Thoracic aorta (tissue), 2 donors: ENCODE measurements at regions not wholly inside any gene's neighbourhood (a gene's known extent, or its start where the extent isn't known, plus 50 kb on each side); places are given as distances from the start of the nearest gene placed in this dataset.
"Not testable (repeated sequence)": the region's sequence is repeated elsewhere in the genome, so short reads cannot be mapped to it uniquely, and the experiment has no call there.

Experiments
- ATAC-seq: fragments of 150-250 bp; one replicate; pipeline ENCODE4 v1.8.0; 2017; ENCODE audit warnings: low read depth; ENCODE audit not compliant: insufficient number of reproducible peaks, low FRiP score
- DNase-seq: peaks from one replicate; pipeline ENCODE4 v3.0.0-alpha.2; 2020; ENCODE audit warnings: low spot score
- H3K27ac ChIP-seq, 2 donors: fragments of 200-600 bp; sonication (generic); 1 replicate in 1 of 2; 2 replicates in 1 of 2; pipeline ENCODE4 v1.5.1; 2016; ENCODE audit warnings: mild to moderate bottlenecking in 2 of 2, moderate library complexity in 2 of 2
- H3K27me3 ChIP-seq: fragments of 200-600 bp; sonication (generic); replicated peaks from 2 replicates; pipeline ENCODE4 v1.6.0; 2016; ENCODE audit warnings: mild to moderate bottlenecking; ENCODE audit not compliant: insufficient read depth
- H3K36me3 ChIP-seq: fragments of 200-600 bp; sonication (generic); one replicate; pipeline ENCODE4 v1.5.1; 2016
- H3K4me1 ChIP-seq, 2 donors: fragments of 200-600 bp; sonication (generic); 1 replicate in 1 of 2; 2 replicates in 1 of 2; pipeline versions ENCODE4 v1.5.1 to v1.6.0; 2016; ENCODE audit warnings: low read depth in 2 of 2, mild to moderate bottlenecking in 1 of 2; ENCODE audit not compliant: control insufficient read depth in 1 of 2
- H3K4me3 ChIP-seq: fragments of 200-600 bp; sonication (generic); 2 replicates; pipeline ENCODE4 v1.5.1; 2016; ENCODE audit warnings: mild to moderate bottlenecking
- H3K9me3 ChIP-seq: fragments of 200-600 bp; sonication (generic); 2 replicates; pipeline ENCODE4 v1.5.1; 2016
- TF ChIP-seq, protein P1 (sequence below): fragments of 200-600 bp; sonication (generic); IDR thresholded peaks from one replicate; pipeline ENCODE4 v1.5.1; 2019; ENCODE audit warnings: antibody characterized with exemption

GRCh38 chr20:30503992-30504570 lies 753.4 kb upstream of the DEFB115 start:
- TF ChIP-seq, protein P1, sequence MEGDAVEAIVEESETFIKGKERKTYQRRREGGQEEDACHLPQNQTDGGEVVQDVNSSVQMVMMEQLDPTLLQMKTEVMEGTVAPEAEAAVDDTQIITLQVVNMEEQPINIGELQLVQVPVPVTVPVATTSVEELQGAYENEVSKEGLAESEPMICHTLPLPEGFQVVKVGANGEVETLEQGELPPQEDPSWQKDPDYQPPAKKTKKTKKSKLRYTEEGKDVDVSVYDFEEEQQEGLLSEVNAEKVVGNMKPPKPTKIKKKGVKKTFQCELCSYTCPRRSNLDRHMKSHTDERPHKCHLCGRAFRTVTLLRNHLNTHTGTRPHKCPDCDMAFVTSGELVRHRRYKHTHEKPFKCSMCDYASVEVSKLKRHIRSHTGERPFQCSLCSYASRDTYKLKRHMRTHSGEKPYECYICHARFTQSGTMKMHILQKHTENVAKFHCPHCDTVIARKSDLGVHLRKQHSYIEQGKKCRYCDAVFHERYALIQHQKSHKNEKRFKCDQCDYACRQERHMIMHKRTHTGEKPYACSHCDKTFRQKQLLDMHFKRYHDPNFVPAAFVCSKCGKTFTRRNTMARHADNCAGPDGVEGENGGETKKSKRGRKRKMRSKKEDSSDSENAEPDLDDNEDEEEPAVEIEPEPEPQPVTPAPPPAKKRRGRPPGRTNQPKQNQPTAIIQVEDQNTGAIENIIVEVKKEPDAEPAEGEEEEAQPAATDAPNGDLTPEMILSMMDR: no peak
- Histone ChIP-seq H3K9me3 (no peaks in the 10 kb centered on the region), H3K27me3 (no peaks in the 10 kb centered on the region), H3K27ac (no peak overlapping the region), H3K4me1 (no peaks in the 10 kb centered on the region), H3K36me3 (no peaks in the 10 kb centered on the region), H3K4me3 (no peak overlapping the region)
- ATAC-seq (no peak), DNase-seq (no peak)

DNA sequence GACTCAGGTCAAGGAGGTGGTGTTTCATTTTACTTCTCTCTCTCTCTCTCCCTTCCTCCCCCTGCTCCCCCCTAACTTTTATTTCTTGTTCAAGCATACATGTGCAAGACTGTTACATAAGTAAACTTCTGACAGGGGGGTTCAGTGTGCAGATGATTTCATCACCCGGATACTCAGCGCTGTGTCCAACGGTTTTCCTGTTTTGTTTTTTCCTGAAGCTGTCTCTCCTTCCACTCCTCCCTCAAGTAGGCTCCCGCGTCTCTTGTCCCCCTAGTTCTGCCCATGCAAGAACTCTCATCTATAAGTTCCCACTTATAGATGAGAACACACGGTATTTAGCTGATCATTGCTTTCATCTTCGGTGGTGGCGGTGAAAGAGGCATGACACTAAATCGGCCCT lies 751.9 kb upstream of the DEFB115 start:
- Histone ChIP-seq H3K27ac (no peak overlapping the region), H3K27me3 (no peaks in the 10 kb centered on the region), H3K36me3 (no peaks in the 10 kb centered on the region), H3K9me3 (no peaks in the 10 kb centered on the region), H3K4me1 (no peaks in the 10 kb centered on the region), H3K4me3 (no peak overlapping the region)
- TF ChIP-seq, protein P1: no peak
- DNase-seq: no peak
- ATAC-seq: no peak

DNA sequence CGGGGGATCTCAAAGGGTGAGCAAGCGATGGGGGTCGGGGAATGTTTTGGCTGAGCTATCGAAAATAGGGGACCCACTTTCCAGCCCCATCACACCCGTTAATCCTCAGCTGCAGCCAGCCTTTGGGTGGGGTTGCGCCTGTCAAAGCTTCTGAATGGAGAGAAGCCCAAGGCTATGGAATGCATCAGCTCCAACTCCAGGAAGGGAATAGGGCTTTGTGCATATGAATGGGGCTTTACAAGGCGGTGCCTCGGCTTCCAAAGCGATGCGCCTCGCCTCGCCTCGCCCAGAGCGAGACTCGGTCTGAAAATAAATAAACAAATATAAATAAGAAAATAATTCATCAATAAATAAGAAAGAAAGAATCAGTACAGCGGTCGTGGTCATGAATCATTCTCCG lies 751.4 kb upstream of the DEFB115 start:
- Histone ChIP-seq H3K4me3 (no peak overlapping the region), H3K36me3 (no peaks in the 10 kb centered on the region), H3K9me3 (no peaks in the 10 kb centered on the region), H3K27me3 (no peaks in the 10 kb centered on the region), H3K27ac (no peak overlapping the region), H3K4me1 (no peaks in the 10 kb centered on the region)
- no peak for ATAC-seq
- TF ChIP-seq, protein P1: no peak
- no peak for DNase-seq

- not testable (repeated sequence) for H3K4me1 ChIP-seq, H3K9me3 ChIP-seq, H3K27ac ChIP-seq, H3K4me3 ChIP-seq, DNase-seq, H3K27me3 ChIP-seq, H3K36me3 ChIP-seq, ATAC-seq
Observed at GRCh38 chr20:30508382-30508781, 749.1 kb upstream of the DEFB115 start.

DNA sequence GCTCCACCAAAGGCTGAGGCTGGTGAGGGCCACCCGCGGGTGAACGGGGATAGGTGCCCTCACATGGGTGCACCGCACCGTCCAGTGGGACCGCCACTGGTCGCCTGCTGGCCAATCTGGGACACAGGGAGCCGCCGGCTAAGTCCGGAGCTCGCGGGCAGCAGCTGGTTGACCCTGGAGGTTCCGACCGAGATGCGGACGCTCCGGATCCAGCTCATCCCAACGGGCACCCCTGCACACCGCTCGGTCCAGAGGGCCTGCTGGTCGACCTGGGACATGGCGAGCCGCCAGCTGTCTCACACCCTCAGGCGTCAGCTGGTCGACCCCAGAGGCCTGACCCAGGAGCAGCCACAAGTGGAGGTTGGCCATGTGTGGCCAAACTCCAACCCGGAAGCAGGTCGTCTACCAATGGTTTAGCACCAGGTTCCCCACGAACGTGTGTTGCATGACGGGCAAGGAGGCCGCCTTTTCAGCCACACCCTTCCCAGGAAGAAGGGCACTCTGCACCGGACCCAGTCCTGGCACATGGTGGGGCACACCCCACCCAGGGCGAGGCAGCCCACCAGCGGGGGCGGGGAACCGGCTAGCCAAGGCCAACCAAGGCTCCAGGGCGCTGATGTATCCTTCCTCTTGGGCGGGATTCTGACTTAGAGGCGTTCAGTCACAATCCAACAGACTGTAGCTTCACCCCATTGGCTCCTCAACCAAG lies 746.0 kb upstream of the DEFB115 start:
- no peaks in the 10 kb centered on the region for H3K27me3 ChIP-seq
- no peak for ATAC-seq
- no peaks in the 10 kb centered on the region for H3K9me3 ChIP-seq
- DNase-seq: no peak
- H3K27ac ChIP-seq: no peak overlapping the region
- H3K4me3 ChIP-seq: no peak overlapping the region
- H3K4me1 ChIP-seq: no peaks in the 10 kb centered on the region
- H3K36me3 ChIP-seq: no peaks in the 10 kb centered on the region
- TF ChIP-seq, protein P1: no peak
